Endothelial cell of hepatic sinusoid (primary cell): ENCODE measurements at regions not wholly inside any gene's neighbourhood (a gene's known extent, or its start where the extent isn't known, plus 50 kb on each side); places are given as distances from the start of the nearest gene placed in this dataset.
"Not testable (repeated sequence)": the region's sequence is repeated elsewhere in the genome, so short reads cannot be mapped to it uniquely, and the experiment has no call there.

Experiments used
- in situ Hi-C: cut with HindIII; loops from 2 replicates; pipeline ENCODE4 v1.10.0; 2017; ENCODE audit warnings: low sequenced_read_pairs

- in situ Hi-C loops: no loop called here
Observed at GRCh38 chr6:134446896-134447295, 129.0 kb upstream of the SGK1 start.

DNA sequence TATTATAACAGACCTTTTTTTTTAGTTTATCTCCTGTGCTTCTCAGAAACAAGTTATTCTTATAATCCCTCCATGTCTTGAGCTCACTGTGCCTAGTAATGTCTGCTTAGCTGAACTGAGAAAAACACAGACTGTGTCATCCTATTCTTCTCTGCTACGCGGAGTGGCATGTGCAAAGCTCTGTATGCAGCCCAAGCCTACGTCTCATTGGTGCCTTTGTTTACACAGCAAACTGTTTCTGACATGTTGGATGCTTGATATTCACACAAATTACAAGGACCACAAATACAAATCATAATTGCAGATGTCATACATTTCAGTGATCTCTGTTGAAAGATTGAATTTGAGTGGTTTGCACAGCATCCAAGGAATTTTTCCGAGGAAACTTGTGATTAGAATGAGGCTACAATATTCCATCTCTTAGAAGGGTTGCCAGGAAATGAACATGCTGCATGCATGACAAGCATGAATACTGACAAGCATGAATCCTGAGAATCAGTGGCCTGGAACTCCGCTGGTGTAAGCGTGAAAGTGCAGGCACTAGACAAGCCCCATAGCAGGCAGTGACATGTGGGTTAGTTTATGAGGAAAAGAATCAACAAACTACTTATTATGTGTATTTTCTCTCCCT lies 128.4 kb upstream of the SGK1 start:
- in situ Hi-C loops: no loop called here

DNA sequence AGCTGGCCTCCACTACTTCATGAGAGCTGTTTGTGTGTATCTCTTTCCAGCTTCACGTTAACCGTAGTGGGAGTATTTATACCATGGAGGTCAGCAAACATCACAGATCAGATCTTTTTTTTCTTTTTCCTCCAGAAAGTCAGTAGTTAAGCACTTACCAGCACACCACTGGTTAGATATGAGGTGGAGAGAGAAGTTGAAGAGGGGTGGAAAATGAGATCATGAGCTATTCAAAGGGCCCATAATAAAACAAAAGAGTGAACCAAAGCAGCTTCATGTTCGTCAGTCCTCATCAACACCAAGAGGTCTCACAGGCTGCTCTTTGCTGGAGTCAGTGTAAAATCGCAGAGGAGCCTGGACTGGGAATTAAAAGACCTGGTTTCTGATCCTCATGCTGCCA lies 125.1 kb upstream of the SGK1 start:
- in situ Hi-C loops: no loop called here

- in situ Hi-C loops: no loop called here
Observed at GRCh38 chr6:134442073-134442472, 124.2 kb upstream of the SGK1 start.

GRCh38 chr6:134438837-134439236 lies 120.9 kb upstream of the SGK1 start:
- in situ Hi-C loops: no loop called here

DNA sequence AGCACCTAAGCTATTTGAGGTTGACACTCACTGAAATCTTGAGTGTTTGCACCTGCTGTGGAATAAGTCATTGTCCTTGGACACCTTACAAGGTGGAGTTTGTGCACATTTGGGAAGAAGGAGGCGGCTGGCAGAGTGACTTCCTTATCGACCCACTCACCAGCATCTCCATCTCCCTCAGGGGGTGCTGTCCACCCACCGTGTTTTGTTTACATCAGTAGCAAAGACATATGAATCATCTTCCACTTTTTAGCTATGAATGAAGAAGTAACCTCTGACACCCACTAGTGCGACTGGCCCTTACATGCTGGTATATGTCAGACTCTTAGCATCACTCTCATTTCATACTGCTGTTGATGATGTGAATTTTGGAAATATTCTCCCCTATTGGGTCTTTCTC lies 119.5 kb upstream of the SGK1 start:
- in situ Hi-C loops: no loop called here

GRCh38 chr6:134436950-134437349 lies 119.0 kb upstream of the SGK1 start:
- in situ Hi-C loops: no loop called here

GRCh38 chr6:134436281-134436815 lies 118.4 kb upstream of the SGK1 start:
- in situ Hi-C loops: no loop called here

DNA sequence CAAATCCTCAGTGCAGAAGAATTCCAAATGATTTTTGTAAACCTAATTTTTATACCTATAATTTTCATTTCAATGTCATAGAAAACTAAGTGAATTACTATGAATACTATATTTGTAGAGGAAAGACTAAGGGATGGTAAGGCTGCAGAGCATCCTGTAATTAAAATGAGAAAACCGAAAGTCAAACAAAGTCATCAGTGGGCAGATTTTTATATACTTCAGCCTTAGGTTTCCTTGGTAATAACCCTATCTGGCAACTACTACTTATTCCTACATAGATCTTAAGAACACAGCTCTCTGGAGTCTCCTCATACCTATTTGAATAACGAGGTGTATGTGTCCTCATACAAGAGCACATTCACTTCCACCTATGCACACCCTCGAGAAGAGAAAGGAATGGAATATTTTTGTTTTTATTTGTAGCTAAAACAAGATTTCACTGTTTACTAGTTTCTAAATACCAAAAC lies 117.9 kb upstream of the SGK1 start:
- in situ Hi-C loops: no loop called here

- in situ Hi-C loops: no loop called here
Observed at GRCh38 chr6:134434019-134434942, 116.4 kb upstream of the SGK1 start.

- in situ Hi-C loops: no loop called here
Observed at GRCh38 chr6:134432036-134432435, 114.1 kb upstream of the SGK1 start.

DNA sequence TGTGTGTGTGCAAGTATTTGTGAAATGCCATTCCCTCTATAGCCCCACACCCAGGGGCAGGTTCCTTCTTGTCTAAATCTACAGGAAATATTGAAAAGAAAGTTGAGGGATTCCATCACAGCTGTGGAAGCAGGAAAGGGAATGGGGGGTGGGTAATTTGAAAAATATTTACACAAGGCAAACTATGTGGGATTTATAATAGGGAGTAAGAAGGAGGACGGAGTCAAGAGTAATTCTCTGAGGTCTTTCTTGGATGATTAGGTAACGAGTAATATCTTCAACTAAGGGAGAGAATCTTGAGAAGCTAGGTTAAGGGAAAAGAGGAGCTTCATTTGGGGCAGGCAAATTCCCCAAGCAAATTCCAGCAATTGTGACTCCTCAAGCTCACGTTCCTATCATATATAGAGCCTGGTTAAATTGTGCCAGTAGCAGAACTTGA lies 113.5 kb upstream of the SGK1 start:
- in situ Hi-C loops: no loop called here

- in situ Hi-C loops: no loop called here
Observed at GRCh38 chr6:134429861-134430380, 112.0 kb upstream of the SGK1 start.

DNA sequence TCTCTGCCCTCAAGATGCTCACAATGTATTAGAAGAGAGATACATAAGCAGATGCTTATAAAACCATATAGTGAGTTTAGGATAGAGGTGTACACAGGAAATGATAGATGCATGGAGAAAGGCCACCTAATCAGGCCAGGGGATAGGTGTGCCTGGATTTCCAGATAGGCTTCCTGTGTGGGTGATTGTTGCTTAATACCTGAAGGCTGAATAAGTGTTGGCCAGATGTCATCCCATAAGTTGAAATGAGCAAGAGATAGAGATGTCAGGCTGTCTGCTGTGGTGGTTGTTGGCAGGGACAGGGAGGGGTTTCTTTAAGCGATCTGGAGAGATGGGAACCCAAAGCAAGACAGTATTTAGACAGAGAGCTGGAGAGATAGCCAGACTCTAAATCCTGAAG lies 109.8 kb upstream of the SGK1 start:
- in situ Hi-C loops: no loop called here

- in situ Hi-C loops: no loop called here
Observed at GRCh38 chr6:134426623-134427022, 108.7 kb upstream of the SGK1 start.

DNA sequence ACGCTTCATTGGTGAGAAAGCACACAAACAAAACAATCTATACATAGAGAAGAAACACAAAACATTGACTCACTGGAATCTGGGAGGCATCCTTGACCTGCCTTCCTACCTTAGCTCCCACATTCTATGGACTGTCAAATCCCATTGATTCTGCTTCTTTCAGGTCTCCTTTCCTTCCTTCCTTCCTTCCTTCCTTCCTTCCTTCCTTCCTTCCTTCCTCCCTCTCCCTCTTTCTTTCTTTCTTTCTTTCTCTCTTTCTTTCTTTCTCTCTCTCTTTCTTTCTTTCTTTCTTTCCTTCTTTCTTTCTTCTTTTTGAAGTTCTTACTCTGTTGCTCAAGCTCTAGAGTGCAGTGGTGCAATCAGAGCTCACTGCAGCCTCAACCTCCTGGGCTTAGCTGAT lies 108.0 kb upstream of the SGK1 start:
- in situ Hi-C loops: not testable (repeated sequence)

DNA sequence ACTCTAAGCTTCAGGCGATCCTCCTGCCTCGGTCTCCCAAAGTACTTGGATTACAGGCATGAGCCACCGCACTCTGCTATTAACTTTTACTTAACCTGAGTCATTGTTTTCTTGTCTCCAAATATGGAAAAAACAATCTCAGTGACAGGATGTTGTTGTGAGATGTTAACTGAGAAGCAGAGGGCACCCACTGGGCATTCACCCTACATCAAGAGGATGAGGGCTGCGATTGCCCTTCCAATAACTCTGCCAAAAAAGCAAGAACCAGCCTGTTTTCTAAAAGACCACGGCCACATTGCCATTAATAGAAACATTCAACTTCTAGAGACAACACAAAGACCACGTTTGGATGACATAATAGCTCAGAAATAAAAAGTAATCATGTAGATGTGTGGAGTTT lies 107.6 kb upstream of the SGK1 start:
- in situ Hi-C loops: no loop called here

- in situ Hi-C loops: no loop called here
Observed at GRCh38 chr6:134424798-134425170, 106.9 kb upstream of the SGK1 start.

GRCh38 chr6:134424165-134424797 lies 106.4 kb upstream of the SGK1 start:
- in situ Hi-C loops: no loop called here

- in situ Hi-C loops: no loop called here
Observed at GRCh38 chr6:134422426-134423231, 104.7 kb upstream of the SGK1 start.
